NCI-H460 (cell line): ENCODE measurements at regions not wholly inside any gene's neighbourhood (a gene's known extent, or its start where the extent isn't known, plus 50 kb on each side); places are given as distances from the start of the nearest gene placed in this dataset.

ENCODE experiments used
- DNase-seq: peaks from one replicate; pipeline ENCODE4 v3.0.0-alpha.2; 2016; ENCODE audit warnings: low read depth; ENCODE audit errors: extremely low read depth

- no peak for DNase-seq
Measured at GRCh38 chr6:54991761-54992330, 145.3 kb downstream of the FAM83B start.

GRCh38 chr6:54992789-54993188 lies 146.2 kb downstream of the FAM83B start:
- DNase-seq, result no peak

- DNase-seq, result no peak
Measured at GRCh38 chr6:54993294-54993693, 146.7 kb downstream of the FAM83B start.

GRCh38 chr6:54993948-54994347 lies 147.4 kb downstream of the FAM83B start:
- DNase-seq, result no peak

GRCh38 chr6:54998576-54998975 lies 152.0 kb downstream of the FAM83B start:
- no peak for DNase-seq

GRCh38 chr6:55003719-55004430 lies 157.3 kb downstream of the FAM83B start:
- no peak for DNase-seq

- DNase-seq, result no peak
Measured at GRCh38 chr6:55009131-55009530, 162.6 kb downstream of the FAM83B start.

- no peak for DNase-seq
Measured at GRCh38 chr6:55011034-55011433, 163.3 kb upstream of the HCRTR2 start.

- DNase-seq, result no peak
Measured at GRCh38 chr6:55012454-55012853, 161.9 kb upstream of the HCRTR2 start.

GRCh38 chr6:55014321-55015088 lies 159.8 kb upstream of the HCRTR2 start:
- no peak for DNase-seq

GRCh38 chr6:55016261-55016660 lies 158.1 kb upstream of the HCRTR2 start:
- no peak for DNase-seq

- no peak for DNase-seq
Measured at GRCh38 chr6:55017555-55018300, 156.6 kb upstream of the HCRTR2 start.

GRCh38 chr6:55019591-55019990 lies 154.7 kb upstream of the HCRTR2 start:
- DNase-seq, result no peak

- no peak for DNase-seq
Measured at GRCh38 chr6:55023230-55023629, 151.1 kb upstream of the HCRTR2 start.

GRCh38 chr6:55033016-55033546 lies 141.2 kb upstream of the HCRTR2 start:
- DNase-seq, result no peak

- no peak for DNase-seq
Measured at GRCh38 chr6:55034752-55035151, 139.6 kb upstream of the HCRTR2 start.

- no peak for DNase-seq
Measured at GRCh38 chr6:55040102-55040848, 134.0 kb upstream of the HCRTR2 start.

GRCh38 chr6:55046869-55047422 lies 127.4 kb upstream of the HCRTR2 start:
- DNase-seq, result no peak

GRCh38 chr6:55047451-55048044 lies 126.8 kb upstream of the HCRTR2 start:
- DNase-seq, result no peak

GRCh38 chr6:55049866-55050265 lies 124.4 kb upstream of the HCRTR2 start:
- DNase-seq, result no peak
